ENCODE measurements at regions not wholly inside any gene's neighbourhood (a gene's known extent, or its start where the extent isn't known, plus 50 kb on each side); places are given as distances from the start of the nearest gene placed in this dataset.

GRCh38 chr5:124596595-124597421 is 149.6 kb downstream of the ZNF608 start:
- no peak for TF ChIP-seq TEF (CRISPR knock-in tag; IDR thresholded peaks at IDR 0.05)
- no peak for TF ChIP-seq PHB2 (IDR thresholded peaks at IDR 0.05; ENCODE audit: partially characterized antibody)
- TF ChIP-seq EP300 (IDR thresholded peaks at IDR 0.05; ENCODE audit: low read depth in 2 of 2, low read length in 2 of 2): peak in 1 of 2 experiments; percentile 85; a peak in 2 of 4 replicates
- TF ChIP-seq EP300 (CRISPR knock-in tag; IDR thresholded peaks at IDR 0.05; ENCODE audit: borderline replicate concordance): peak; percentile 63; the same call in 1 of the 2 replicates
- peak; percentile 43 for TF ChIP-seq HDAC1 (CRISPR knock-in tag; IDR thresholded peaks at IDR 0.05)
- no peak for TF ChIP-seq ZNF570 (CRISPR knock-in tag; IDR thresholded peaks at IDR 0.05; ENCODE audit: borderline replicate concordance)
- TF ChIP-seq SIN3B (IDR thresholded peaks at IDR 0.05; ENCODE audit: low read length): no peak
- TF ChIP-seq CTCF (CRISPR knock-in tag; IDR thresholded peaks at IDR 0.05): no peak
- no peak for TF ChIP-seq KLF6 (CRISPR knock-in tag; IDR thresholded peaks at IDR 0.05)
- TF ChIP-seq HMGXB4 (CRISPR knock-in tag; IDR thresholded peaks at IDR 0.05; ENCODE audit: borderline replicate concordance in 1 of 2, low read depth in 1 of 2): no peak
- TF ChIP-seq SUZ12 (IDR thresholded peaks at IDR 0.05; ENCODE audit: low read depth, low read length): no peak
- TF ChIP-seq, protein P1, sequence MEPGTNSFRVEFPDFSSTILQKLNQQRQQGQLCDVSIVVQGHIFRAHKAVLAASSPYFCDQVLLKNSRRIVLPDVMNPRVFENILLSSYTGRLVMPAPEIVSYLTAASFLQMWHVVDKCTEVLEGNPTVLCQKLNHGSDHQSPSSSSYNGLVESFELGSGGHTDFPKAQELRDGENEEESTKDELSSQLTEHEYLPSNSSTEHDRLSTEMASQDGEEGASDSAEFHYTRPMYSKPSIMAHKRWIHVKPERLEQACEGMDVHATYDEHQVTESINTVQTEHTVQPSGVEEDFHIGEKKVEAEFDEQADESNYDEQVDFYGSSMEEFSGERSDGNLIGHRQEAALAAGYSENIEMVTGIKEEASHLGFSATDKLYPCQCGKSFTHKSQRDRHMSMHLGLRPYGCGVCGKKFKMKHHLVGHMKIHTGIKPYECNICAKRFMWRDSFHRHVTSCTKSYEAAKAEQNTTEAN (CRISPR knock-in tag; conservative IDR thresholded peaks at IDR 0.05): no peak
- TF ChIP-seq POLR2A (IDR thresholded peaks at IDR 0.05; ENCODE audit: insufficient read depth in 1 of 2, low read depth in 2 of 2, low read length in 2 of 2): no peak
- no peak for TF ChIP-seq HCFC1 (IDR thresholded peaks at IDR 0.05; ENCODE audit: low read depth, low read length)
- TF ChIP-seq POLR2AphosphoS5 (IDR thresholded peaks at IDR 0.05; ENCODE audit: low read depth, low read length): no peak
